T1000 (cell line): ENCODE measurements at regions not wholly inside any gene's neighbourhood (a gene's known extent, or its start where the extent isn't known, plus 50 kb on each side); places are given as distances from the start of the nearest gene placed in this dataset.
"Not testable (repeated sequence)": the region's sequence is repeated elsewhere in the genome, so short reads cannot be mapped to it uniquely, and the experiment has no call there.

Experiments
- DNase-seq: peaks from one replicate; lab custom pipeline; 2025; ENCODE audit warnings: mixed read lengths; lab: John Stamatoyannopoulos, UW

- no peak for DNase-seq
Observed at GRCh38 chr7:52352013-52352981, 683.1 kb upstream of the POM121L12 start.

- no peak for DNase-seq
Observed at GRCh38 chr7:52344015-52344414, 691.4 kb upstream of the POM121L12 start.

DNA sequence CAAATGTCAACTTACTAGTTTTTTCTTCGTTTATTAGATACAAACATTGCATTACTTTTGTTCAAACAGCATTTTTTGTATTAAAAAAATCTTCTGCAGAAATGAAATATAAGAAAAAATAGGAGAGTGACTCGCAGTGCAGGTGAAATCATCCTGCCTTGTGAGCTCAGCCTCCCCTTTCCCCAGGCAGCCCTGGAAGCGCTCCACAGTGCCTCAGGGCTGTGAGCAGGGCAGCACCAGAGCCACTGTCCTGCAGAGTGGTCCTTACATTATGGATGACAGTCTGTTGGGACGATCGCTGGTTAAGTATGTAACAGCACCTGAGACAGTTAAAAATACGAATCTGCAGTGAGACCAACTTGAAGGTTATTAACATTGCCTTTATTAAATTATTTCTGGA lies 695.4 kb upstream of the POM121L12 start:
- no peak for DNase-seq

- not testable (repeated sequence) for DNase-seq
Observed at GRCh38 chr7:52328328-52328727, 707.1 kb upstream of the POM121L12 start.

GRCh38 chr7:52325237-52325636 lies 710.2 kb upstream of the POM121L12 start:
- no peak for DNase-seq

DNA sequence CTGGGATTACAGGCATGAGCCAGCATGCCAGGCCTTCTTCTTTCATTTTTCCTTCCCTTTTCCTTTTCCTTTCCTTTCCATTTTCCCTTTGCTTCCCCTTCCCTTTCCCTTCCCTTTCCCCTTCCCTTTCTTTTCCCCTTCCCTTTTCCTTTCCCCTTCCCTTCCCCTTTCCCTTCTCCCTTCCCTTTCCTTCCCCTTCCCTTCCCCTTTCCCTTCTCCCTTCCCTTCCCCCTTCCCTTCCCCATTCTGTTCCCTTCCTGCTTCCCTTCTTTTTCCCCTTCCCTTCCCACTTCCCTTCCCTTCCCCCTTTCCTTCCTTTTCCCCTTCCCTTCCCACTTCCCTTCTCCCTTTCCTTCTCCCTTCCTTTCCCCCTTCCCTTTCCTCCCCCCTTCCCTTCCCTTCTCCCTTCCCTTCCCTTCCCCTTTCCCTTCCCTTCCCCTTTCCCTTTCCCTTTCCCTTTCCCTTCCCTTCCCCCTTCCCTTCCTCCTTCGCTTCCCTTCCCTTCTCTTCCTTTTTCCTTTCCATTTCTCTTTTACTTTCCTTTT lies 712.2 kb upstream of the POM121L12 start:
- DNase-seq, result no peak

GRCh38 chr7:52320610-52321009 lies 714.8 kb upstream of the POM121L12 start:
- DNase-seq, result no peak

- no peak for DNase-seq
Observed at GRCh38 chr7:52317921-52318320, 717.5 kb upstream of the POM121L12 start.

- DNase-seq, result no peak
Observed at GRCh38 chr7:52311886-52312285, 723.5 kb upstream of the POM121L12 start.

DNA sequence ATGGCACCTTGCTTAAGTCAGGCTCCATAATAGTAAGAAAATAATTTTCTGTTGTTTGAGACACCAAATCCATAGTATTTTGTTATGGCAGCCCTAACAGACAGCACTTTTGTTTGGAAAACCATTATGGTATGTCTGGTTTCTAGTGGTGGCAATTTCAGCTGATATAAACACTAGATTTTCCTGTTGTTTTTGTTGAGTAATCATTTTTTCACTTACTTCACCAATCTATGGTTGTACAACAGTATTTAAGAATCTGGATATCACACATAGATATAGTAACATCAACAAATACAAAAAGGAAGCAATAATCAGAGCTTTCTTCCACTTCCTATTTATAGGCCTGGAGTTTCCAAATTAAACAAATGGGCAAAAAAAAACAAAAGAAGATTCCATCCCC lies 725.8 kb upstream of the POM121L12 start:
- no peak for DNase-seq

DNA sequence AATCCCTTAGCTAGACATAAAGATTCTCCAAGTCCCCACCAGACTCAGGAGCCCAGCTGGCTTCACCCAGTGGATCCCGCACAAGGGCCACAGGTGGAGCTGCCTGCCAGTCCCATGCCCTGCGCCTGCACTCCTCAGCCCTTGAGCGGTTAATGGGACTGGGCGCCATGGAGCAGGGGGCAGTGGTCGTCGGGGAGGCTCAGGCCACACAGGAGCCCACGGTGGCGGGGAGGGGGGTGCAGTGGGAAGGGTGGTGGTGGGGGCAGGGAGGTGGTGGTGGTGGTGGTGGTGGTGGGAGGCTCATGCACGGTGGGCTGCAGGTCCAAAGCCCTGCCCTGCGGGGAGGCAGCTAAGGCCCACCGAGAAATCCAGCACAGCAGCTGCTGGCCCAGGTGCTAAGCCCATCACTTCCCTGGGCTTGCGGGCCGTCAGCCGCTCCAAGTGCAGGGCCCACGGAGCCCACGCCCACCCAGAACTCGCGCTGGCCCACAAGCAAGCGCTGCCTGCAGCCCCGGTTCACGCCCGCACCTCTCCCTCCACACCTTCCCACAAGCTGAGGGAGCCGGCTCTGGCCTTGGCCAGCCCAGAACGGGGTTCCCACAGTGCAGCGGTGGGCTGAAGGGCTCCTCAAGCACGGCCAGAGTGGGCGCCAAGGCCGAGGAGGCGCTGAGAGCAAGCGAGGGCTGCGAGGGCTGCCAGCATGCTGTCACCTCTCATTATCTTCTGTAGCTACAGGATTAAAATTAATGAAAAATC lies 732.5 kb upstream of the POM121L12 start:
- DNase-seq, result no peak

DNA sequence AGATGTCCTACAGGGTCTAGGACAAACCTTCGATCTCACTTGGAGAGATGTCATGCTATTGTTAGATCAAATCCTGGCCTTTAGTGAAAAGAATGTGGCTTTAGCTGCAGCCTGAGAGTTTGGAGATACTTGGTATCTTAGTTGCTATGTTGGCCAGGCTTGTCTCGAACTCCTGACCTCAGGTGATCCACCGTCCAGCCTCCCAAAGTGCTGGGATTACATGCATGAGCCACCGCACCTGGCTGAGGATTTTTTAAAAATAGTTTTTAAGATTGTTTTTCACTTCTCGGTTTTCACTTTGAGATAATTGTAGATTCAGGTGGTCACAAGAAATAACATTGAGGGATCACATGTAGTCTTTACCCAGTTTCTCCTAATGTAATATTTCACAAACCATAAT lies 738.3 kb upstream of the POM121L12 start:
- no peak for DNase-seq

DNA sequence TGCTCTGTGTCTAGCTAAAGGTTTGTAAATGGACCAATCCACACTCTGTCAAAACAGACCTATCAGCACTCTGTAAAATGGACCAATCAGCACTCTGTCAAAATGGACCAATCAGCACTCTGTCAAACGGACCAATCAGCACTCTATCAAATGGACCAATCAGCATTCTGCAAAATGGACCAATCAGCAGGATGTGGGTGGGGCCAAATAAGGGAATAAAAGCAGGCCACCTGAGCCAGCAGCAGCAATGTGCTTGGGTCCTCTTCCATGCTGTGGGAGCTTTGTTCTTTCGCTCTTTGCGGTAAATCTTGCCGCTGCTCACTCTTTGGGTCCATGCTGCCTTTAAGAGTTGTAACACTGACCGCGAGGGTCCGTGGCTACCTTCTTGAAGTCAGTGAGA lies 740.5 kb upstream of the POM121L12 start:
- no peak for DNase-seq

GRCh38 chr7:52289247-52289646 lies 746.2 kb upstream of the POM121L12 start:
- DNase-seq, result no peak

DNA sequence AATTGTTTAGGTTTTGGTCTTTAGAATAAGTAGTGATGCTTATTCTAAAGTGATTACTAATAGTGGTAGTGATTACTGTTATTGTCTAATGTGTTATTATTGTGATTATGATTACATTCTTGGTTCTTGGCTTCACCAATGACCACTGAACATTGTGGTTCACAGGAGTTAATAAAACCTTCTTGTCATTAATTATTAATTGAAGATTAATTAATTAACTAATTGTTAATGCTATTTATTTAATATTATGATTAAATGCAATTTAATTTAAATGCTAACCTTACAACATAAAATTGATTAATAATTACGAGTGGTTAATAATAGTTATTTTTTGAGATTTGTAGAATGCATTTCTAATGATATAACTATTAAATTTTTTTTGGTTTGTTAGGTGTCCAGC lies 747.7 kb upstream of the POM121L12 start:
- DNase-seq, result no peak

DNA sequence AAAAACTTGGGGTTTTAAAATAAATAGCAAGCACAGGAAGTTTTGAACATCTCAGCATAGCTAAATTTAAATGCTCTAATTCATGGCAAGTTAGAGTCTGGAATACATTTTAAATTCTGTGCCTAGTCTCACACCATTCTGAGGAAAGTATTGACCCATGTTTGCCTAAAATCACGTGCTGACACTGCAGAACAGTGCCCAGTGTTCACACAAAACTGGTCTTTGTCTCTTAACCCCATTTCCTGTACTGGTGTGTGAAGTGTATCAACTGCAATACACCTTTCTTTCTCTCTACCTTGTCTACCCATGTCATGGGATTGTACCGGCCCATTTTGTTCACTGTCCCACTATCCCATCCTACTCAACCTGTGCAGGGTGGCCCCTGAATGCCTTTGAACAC lies 749.7 kb upstream of the POM121L12 start:
- DNase-seq, result no peak

DNA sequence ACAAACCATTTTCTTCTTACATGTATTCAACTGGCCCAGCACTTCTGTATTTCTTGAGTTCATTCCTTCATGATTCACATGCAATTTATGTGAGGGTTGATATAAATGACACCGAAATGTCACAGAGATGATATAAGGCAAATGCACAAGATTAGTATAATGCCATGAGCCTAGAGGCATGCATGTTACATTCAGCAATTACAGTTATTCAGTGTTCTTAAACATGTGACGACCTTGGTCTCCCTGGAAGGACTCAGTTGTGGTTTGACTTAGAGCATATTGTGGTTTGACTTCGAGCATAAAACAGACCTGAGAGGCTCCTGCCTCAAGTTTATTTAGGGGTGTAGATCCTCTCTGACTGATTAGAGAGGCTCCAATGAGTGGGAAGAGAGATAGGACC lies 752.1 kb upstream of the POM121L12 start:
- DNase-seq, result no peak

DNA sequence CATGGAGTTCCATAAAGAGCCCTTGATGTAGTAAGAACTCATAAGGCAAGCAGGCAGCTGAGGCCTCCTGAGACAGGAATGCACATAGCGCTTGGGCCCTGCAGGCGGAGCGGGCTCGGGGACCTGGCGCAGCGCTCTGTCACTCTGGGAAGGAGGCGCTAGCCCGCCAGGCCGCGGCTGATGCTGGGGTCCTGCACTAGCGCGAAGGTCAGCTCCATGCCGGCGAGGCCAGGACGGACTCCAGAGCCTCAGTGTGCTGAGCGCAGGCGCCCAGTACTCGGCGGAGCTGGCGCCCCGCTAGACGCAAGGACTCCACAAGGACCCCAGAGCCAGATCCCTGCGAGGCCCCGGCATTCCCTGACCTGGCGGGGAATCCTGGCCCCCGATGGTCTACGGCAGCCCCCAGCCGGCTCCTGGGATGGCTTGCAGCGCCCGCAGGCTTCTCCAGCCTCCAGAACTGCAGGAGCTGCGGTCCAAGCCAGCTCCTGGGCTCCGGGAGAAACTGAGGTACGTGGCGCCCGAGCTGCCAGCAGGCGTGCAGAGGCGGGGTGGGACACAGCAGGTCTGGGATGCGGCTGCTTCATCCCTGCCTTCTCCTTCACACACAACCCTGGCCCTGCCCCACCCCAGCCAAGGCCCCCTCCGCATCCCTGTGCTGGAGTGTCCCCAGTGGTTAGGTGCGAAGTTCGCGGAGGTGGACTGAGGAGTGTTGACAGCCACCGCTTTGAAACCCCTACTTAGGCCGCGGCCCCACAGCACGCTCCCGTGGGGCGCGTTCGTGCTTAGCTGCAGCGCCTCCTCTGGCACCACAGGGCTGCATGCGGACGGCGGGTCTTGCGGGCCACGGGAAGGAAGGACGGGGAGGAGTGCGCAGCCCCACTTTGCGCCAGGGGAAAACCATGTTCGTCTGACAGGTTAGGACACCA lies 761.5 kb upstream of the POM121L12 start:
- DNase-seq, result no peak

DNA sequence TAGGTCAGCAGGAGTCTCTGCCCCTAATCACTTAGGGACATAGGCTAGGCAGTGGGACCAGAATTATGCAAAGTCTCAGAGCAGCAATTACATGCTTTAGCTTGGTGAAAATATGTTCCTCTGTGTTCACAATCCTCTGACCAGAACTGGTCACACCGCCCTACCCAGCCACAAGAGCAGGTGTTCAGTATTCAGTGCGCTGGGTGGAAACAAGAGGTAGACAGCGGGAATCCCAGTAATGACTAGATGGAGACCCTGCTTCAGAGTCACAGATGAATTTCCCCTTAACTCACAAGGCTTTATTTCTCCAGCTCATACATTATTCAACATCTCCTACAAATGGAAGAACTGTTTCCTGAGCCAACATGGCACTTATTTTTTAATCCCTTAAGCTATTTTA lies 763.7 kb upstream of the POM121L12 start:
- DNase-seq, result no peak

- no peak for DNase-seq
Observed at GRCh38 chr7:52270301-52270700, 765.1 kb upstream of the POM121L12 start.

GRCh38 chr7:52269669-52270068 lies 765.8 kb upstream of the POM121L12 start:
- DNase-seq, result no peak

- no peak for DNase-seq
Observed at GRCh38 chr7:52261057-52261456, 774.4 kb upstream of the POM121L12 start.
